DLD1 (cell line): ENCODE measurements at regions not wholly inside any gene's neighbourhood (a gene's known extent, or its start where the extent isn't known, plus 50 kb on each side); places are given as distances from the start of the nearest gene placed in this dataset.
"Not testable (repeated sequence)": the region's sequence is repeated elsewhere in the genome, so short reads cannot be mapped to it uniquely, and the experiment has no call there.

Experiments used
- in situ Hi-C: cut with HindIII; loops from 2 replicates; pipeline ENCODE4 v1.10.0; 2017; ENCODE audit warnings: low sequenced_read_pairs

- in situ Hi-C loops, result no loop called here
These were observed 515.3 kb downstream of the RMST start for GRCh38 chr12:97977870-97978405.

DNA sequence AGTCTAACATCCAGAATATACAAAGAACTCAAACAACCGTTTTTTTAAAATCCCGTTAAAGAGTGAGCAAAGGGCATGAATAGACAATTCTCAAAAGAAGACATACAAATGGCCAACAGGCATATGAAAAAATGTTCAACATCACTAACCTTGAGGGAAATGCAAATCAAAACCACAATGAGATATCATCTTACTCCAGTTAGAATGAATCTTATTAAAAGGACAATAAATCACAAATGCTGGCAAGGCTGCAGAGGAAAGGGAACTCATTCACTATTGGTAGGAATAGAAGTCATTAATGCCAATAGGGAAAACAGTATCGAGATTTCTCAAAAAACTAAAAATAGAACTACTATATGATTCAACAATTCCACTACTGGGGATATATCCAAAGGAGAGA is 520.1 kb downstream of the RMST start:
- in situ Hi-C loops, result no loop called here

DNA sequence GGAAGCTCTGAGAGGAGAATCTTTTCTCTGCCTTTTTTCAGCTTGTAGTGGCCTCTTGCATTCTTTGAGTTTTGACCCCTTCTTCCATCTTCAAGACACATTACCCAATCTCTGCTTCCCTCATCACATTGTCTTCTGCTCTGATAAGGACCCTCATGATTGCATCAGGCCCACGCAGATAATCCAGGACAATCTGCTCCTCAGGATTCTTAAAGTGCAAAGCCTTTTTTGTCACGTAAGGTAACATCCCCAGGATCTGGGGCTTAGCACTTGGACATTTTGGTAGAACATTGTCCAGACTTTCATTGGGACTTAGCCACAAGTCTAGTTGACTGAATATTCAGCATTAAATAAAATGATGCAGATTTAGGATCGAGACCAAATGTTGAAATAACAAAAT is 521.2 kb downstream of the RMST start:
- in situ Hi-C loops, result no loop called here

- in situ Hi-C loops, result no loop called here
These were observed 521.8 kb downstream of the RMST start for GRCh38 chr12:97984436-97984835.

- in situ Hi-C loops, result no loop called here
These were observed 522.5 kb downstream of the RMST start for GRCh38 chr12:97984974-97985580.

DNA sequence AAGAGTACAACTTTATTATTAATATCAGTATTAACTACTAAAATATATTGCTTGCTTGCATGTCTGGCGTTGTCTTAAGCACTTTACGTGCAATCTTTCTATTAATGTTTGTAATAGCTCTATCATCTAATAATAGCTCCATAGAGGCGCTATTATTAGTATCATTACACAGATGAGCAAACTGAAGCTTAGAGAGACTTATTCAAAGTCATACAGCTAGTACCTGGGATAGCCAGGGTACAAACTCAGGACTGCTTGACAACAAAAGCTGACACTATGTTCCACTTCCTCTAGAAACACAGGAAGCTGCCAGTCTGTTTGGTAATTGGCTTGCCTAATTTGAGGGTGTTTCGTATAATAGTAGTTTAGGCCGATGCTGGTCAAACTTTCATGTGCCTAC is 523.2 kb downstream of the RMST start:
- in situ Hi-C loops, result no loop called here

DNA sequence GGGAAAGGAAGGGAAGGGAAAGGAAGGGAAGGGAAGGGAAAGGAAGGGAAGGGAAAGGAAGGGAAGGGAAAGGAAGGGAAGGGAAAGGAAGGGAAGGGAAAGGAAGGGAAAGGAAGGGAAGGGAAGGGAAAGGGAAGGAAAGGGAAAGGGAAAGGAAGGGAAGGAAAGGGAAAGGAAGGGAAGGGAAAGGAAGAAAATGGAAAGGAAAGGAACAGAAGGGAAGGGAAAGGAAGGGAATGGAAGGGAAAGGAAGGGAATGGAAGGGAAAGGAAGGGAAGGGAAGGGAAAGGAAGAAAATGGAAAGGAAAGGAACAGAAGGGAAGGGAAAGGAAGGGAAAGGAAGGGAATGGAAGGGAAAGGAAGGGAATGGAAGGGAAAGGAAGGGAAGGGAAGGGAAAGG is 526.0 kb downstream of the RMST start:
- in situ Hi-C loops, result not testable (repeated sequence)

DNA sequence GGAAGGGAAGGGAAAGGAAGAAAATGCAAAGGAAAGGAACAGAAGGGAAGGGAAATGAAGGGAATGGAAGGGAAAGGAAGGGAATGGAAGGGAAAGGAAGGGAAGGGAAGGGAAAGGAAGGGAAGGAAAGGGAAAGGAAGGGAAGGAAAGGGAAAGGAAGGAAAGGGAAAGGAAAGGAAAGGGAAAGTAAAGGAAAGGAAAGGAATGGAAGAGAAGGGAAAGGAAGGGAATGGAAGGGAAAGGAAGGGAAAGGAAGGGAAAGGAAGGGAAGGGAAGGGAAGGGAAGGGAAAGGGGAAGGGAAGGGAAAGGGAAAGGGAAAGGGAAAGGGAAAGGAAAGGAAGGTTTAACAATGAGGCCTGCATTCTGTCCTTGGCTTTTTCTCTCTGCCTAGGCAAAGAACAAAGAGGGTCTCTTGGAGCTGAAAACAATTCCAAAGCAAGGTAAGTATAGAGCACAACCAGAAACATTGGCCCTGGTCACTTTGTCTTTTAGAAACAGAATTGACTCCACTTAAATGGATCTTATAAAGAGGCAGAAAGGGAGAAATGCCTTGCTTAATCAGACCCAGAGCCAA is 525.9 kb upstream of the TMPO start:
- in situ Hi-C loops, result no loop called here

DNA sequence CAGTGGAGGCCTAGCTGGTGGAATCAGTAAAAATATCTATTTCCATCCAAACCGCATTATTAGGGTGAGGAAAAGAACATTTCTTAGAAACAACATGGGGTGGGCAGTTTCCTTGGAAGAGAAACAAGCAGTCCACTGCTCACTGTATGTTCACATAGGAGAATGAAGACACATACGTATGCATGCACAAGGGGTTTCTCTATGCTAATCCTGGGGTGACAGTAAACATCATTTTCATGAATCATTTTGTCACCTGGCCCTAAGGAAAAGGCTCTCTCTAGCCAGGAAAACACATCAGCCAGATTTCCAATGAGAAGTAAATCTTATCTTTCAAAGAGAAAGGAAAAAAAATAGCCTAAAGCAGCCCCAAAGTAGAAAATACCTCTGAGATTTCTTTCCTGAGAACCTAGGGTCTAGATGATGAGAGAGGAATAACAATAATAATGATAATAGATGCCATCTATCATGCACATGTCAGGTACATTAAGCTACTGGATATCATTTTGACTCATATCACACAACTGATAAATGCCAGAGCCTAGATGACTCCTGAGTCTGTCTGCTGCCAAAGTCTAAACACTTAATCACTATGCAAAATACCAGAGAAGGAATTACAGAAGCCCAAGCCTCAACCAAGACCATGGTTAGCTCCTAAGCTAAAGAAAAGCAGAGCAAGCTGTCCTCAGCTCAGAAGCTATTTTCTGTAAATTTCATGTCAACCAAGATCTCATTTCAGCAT is 520.5 kb upstream of the TMPO start:
- in situ Hi-C loops, result no loop called here

- in situ Hi-C loops, result no loop called here
These were observed 519.8 kb upstream of the TMPO start for GRCh38 chr12:97995559-97995958.

DNA sequence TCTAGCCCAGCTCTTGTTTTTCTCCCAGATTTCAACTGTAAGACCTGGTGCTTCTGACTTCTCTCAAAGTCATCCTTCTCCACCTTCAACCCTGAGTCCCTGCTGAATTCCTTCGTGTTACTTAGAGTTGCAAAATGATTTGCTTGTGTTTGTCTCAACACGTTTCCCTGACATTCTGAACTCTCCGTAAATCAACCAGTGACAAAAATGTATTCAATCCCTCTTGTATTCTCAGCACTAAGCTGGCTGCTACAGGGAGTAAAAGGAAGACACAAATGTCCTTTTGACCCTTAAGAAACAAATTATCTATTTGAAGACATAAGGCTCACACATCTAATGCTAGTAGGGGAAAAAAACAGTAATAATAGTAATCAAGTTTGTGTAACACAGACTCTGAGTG is 514.0 kb upstream of the TMPO start:
- in situ Hi-C loops, result no loop called here

GRCh38 chr12:98002887-98003493 is 512.4 kb upstream of the TMPO start:
- in situ Hi-C loops, result no loop called here

DNA sequence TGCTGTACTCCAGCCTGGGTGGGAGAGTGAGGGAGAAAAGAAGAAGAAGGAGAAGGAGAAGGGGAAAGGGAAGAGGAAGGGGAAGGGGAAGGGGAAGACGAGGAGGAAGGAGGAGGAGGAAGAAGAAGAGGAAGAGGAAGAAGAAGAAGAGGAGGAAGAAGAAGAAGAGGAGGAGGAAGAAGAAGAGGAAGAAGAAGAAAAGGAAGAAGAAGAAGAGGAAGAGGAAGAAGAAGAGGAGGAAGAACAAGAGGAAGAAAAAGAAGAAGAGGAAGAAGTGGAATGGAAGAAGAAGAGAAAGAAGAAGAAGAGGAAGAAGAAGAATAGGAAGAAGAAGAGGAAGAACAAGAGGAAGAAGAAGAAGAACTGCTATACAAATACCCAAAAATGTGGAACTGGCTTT is 507.4 kb upstream of the TMPO start:
- in situ Hi-C loops, result no loop called here

DNA sequence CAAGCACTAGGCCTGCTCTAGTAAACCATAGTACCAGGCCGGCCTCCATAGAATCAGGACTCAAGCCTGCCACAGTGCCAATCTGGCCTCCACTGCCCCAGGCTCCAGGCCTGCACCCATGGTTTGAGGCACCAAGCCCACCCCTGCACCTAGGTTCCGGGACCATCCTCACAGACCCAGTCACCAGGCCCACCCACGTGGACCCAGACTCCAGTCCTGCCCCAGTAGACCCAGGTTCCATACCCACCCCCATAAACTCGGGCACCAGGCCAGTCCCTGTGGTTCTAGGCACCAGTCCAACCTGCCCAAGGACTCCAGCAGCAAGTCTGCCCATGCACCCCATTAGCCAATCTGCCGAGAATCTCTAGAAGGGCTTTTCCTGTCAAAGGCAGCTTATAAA is 501.8 kb upstream of the TMPO start:
- in situ Hi-C loops, result no loop called here

- in situ Hi-C loops, result no loop called here
These were observed 496.6 kb upstream of the TMPO start for GRCh38 chr12:98018836-98019235.

GRCh38 chr12:98020376-98020775 is 495.0 kb upstream of the TMPO start:
- in situ Hi-C loops, result no loop called here

- in situ Hi-C loops, result no loop called here
These were observed 492.4 kb upstream of the TMPO start for GRCh38 chr12:98022961-98023360.

GRCh38 chr12:98037401-98038140 is 477.8 kb upstream of the TMPO start:
- in situ Hi-C loops, result no loop called here

DNA sequence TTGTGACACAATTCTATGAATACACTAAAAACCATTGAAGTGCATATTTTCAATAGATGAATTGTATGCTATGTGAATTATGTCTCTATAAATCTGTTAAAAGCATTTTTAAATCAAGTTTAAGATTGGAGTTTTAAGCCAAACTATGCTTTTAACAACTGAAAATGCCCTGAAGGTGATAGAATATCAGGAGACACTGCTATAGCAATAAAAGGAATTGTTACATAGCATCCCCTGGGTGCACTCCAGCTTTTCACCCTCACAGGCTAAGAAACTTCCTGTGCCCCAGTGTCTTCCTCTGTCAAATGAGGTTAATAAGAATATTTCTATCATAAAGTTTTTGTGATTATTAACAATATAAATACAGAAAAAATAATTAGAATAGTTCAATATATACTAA is 472.7 kb upstream of the TMPO start:
- in situ Hi-C loops, result no loop called here

DNA sequence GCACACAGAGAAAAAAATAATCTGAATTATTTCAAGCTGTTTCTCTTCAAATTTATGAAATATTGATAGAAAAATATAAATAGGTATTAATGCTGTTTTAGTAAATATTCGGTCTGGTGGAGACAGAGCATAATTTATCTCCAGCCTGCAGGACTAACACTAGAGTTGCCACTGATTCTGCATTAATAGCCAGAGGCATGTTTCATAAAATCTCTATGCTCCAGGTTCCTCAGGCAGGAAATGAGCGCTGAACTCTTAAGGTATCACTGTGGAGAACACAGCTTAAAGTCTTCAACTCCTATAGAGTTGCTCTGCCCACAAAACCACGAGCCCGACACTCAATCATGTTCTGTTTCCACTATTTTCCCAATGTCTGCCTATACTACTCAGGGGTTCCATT is 470.0 kb upstream of the TMPO start:
- in situ Hi-C loops, result no loop called here

DNA sequence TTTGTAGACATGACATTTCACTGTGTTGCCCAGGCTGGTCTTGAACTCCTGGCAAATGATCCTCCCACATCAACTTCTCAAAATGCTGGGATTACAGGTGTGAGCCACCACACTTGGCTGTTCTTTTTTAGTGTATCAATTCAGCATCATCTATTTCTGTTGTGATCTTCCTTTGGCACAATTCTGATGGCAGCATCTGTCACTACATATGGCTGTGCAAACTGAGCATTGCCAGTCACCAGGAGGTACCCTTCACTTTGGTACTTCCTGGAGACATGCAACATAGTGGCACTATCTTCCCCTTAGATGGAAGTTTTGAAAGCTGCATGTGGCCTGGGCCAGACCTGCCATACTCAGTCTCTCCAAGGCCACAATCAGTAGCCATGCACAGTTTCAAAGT is 467.1 kb upstream of the TMPO start:
- in situ Hi-C loops, result no loop called here
